IMR-90 (cell line): ENCODE measurements at regions not wholly inside any gene's neighbourhood (a gene's known extent, or its start where the extent isn't known, plus 50 kb on each side); places are given as distances from the start of the nearest gene placed in this dataset.

Source experiments
- ATAC-seq: fragments of 200-7000 bp; cut with Tn5 transposase; 2 replicates; pipeline ENCODE4 v1.9.1; 2020; ENCODE audit warnings: low read depth, mild to moderate bottlenecking, moderate library complexity
- BruUV-seq: library from RNA; stranded (reverse); fragments of 400-500 nt; replicated peaks from 2 replicates; lab custom pipeline; 2021; lab: Mats Ljungman, UMichigan
- CTCF ChIA-PET: fragments of 300-600 bp; formaldehyde crosslinking; extraction: SDS; loops from one replicate; lab custom pipeline; 2021; ENCODE audit warnings: antibody characterized with exemption; lab: Yijun Ruan, JAX
- POLR2A ChIA-PET: fragments of 300-600 bp; sonication (Branson Sonifier 250); formaldehyde crosslinking; loops from one replicate; lab custom pipeline; 2022; ENCODE audit warnings: antibody characterized with exemption; ENCODE audit not compliant: unreplicated experiment; lab: Charles Lee
- DNase-seq: peaks from one replicate; pipeline ENCODE4 v3.0.0; 2013
- H2AFZ ChIP-seq: replicated peaks from 2 replicates; pipeline ENCODE3; 2013; ENCODE audit warnings: low read length, mild to moderate bottlenecking; ENCODE audit not compliant: poor library complexity
- H2AK5ac ChIP-seq: 2 replicates; pipeline ENCODE4 v1.6.1; 2013; ENCODE audit warnings: low read depth, low read length, inconsistent platforms
- H2AK9ac ChIP-seq: replicated peaks from 2 replicates; pipeline ENCODE3; 2013; ENCODE audit warnings: mild to moderate bottlenecking, low read depth, low read length, moderate library complexity; ENCODE audit not compliant: poor library complexity
- H2BK120ac ChIP-seq: 2 replicates; pipeline ENCODE4 v1.6.1; 2013; ENCODE audit warnings: low read depth, low read length, inconsistent platforms
- H2BK15ac ChIP-seq: 3 replicates; pipeline ENCODE4 v1.6.1; 2013; ENCODE audit warnings: low read depth, low read length, inconsistent platforms
- H2BK20ac ChIP-seq: 2 replicates; pipeline ENCODE4 v1.6.1; 2013; ENCODE audit warnings: low read depth, mild to moderate bottlenecking, inconsistent platforms, low read length, moderate library complexity
- H2BK5ac ChIP-seq: 2 replicates; pipeline ENCODE4 v1.6.1; 2013; ENCODE audit warnings: mild to moderate bottlenecking, low read depth, low read length, inconsistent platforms; ENCODE audit not compliant: poor library complexity, severe bottlenecking
- H3K14ac ChIP-seq: replicated peaks from 2 replicates; pipeline ENCODE4 v1.6.1; 2013; ENCODE audit warnings: low read depth, low read length, inconsistent platforms
- H3K18ac ChIP-seq: 2 replicates; pipeline ENCODE4 v1.6.1; 2013; ENCODE audit warnings: low read depth, low read length, control low read depth
- H3K23ac ChIP-seq: 2 replicates; pipeline ENCODE4 v1.6.1; 2013; ENCODE audit warnings: low read depth, low read length, inconsistent platforms
- H3K27ac ChIP-seq: 2 replicates; pipeline ENCODE4 v1.5.1; 2013; ENCODE audit warnings: mild to moderate bottlenecking, control low read depth, low read length; ENCODE audit not compliant: insufficient read depth
- H3K27me3 ChIP-seq: 2 replicates; pipeline ENCODE4 v1.6.1; 2013; ENCODE audit warnings: low read length; ENCODE audit not compliant: control insufficient read depth, insufficient read depth
- H3K36me3 ChIP-seq: 2 replicates; pipeline ENCODE4 v1.6.1; 2013; ENCODE audit warnings: low read length, mixed read lengths; ENCODE audit not compliant: control insufficient read depth, insufficient read depth
- H3K4ac ChIP-seq: 2 replicates; pipeline ENCODE4 v1.6.1; 2013; ENCODE audit warnings: low read depth, low read length, inconsistent platforms
- H3K4me1 ChIP-seq: 2 replicates; pipeline ENCODE4 v1.6.1; 2013; ENCODE audit warnings: low read length, mixed read lengths; ENCODE audit not compliant: control insufficient read depth, insufficient read depth
- H3K4me2 ChIP-seq: 2 replicates; pipeline ENCODE4 v1.6.1; 2013; ENCODE audit warnings: low read depth, mild to moderate bottlenecking, control low read depth, low read length, moderate library complexity
- H3K4me3 ChIP-seq: 2 replicates; pipeline ENCODE4 v1.5.1; 2013; ENCODE audit warnings: low read depth, mild to moderate bottlenecking, control low read depth, low read length, moderate library complexity; ENCODE audit not compliant: insufficient read depth
- H3K56ac ChIP-seq: 2 replicates; pipeline ENCODE4 v1.6.1; 2013; ENCODE audit warnings: low read length, inconsistent platforms; ENCODE audit not compliant: insufficient read depth; ENCODE audit errors: extremely low read depth
- H3K79me1 ChIP-seq, 2 experiments: 2 replicates each; pipeline ENCODE4 v1.6.1; 2013; ENCODE audit warnings: low read length in 2 of 2, inconsistent platforms in 1 of 2, low read depth in 1 of 2
- H3K9ac ChIP-seq: 2 replicates; pipeline ENCODE4 v1.6.1; 2013; ENCODE audit warnings: low read depth, low read length, control low read depth
- H3K9me1 ChIP-seq: 2 replicates; pipeline ENCODE4 v1.6.1; 2013; ENCODE audit warnings: low read length, inconsistent platforms; ENCODE audit not compliant: insufficient read depth
- H3K9me3 ChIP-seq: 2 replicates; pipeline ENCODE4 v1.6.1; 2013; ENCODE audit warnings: low read length; ENCODE audit not compliant: control insufficient read depth, insufficient read depth
- H4K20me1 ChIP-seq: 2 replicates; pipeline ENCODE4 v1.6.1; 2013; ENCODE audit warnings: low read length, inconsistent platforms; ENCODE audit not compliant: insufficient read depth
- H4K5ac ChIP-seq: 2 replicates; pipeline ENCODE4 v1.6.1; 2013; ENCODE audit warnings: mild to moderate bottlenecking, low read depth, low read length, control low read depth
- H4K8ac ChIP-seq, 2 experiments: 2 replicates each; pipeline ENCODE4 v1.6.1; 2013; ENCODE audit warnings: low read depth in 2 of 2, low read length in 2 of 2, control low read depth in 1 of 2, inconsistent platforms in 1 of 2
- H4K91ac ChIP-seq: 2 replicates; pipeline ENCODE4 v1.6.1; 2013; ENCODE audit warnings: low read depth, low read length, inconsistent platforms; ENCODE audit not compliant: insufficient read depth
- BHLHE40 ChIP-seq: fragments of 150-350 bp; IDR thresholded peaks from 2 replicates; pipeline ENCODE4 v1.6.1; 2016; ENCODE audit warnings: mild to moderate bottlenecking, low read depth, low read length
- CEBPB ChIP-seq: IDR thresholded peaks from 2 replicates; pipeline ENCODE4 v1.6.1; 2012; ENCODE audit warnings: low read depth, low read length, improper control_type of control experiment
- CHD1 ChIP-seq: IDR thresholded peaks from 2 replicates; pipeline ENCODE4 v1.6.1; 2012; ENCODE audit warnings: low read depth, low read length, improper control_type of control experiment
- FOS ChIP-seq: fragments of 150-350 bp; IDR thresholded peaks from 2 replicates; pipeline ENCODE4 v1.6.1; 2016; ENCODE audit warnings: low read depth, low read length
- MAFK ChIP-seq: IDR thresholded peaks from 2 replicates; pipeline ENCODE4 v1.6.1; 2012; ENCODE audit warnings: low read depth, low read length, improper control_type of control experiment
- MAZ ChIP-seq: IDR thresholded peaks from 2 replicates; pipeline ENCODE4 v1.6.1; 2012; ENCODE audit warnings: low read depth, mild to moderate bottlenecking, low read length, improper control_type of control experiment, moderate library complexity, borderline replicate concordance
- MXI1 ChIP-seq: IDR thresholded peaks from 2 replicates; pipeline ENCODE4 v1.6.1; 2012; ENCODE audit warnings: low read depth, mild to moderate bottlenecking, low read length, moderate library complexity, borderline replicate concordance
- NFE2L2 ChIP-seq: fragments of 150-350 bp; IDR thresholded peaks from 2 replicates; pipeline ENCODE4 v1.6.1; 2016; ENCODE audit warnings: low read depth, mild to moderate bottlenecking, low read length
- POLR2A ChIP-seq: IDR thresholded peaks from 2 replicates; pipeline ENCODE4 v1.6.1; 2012; ENCODE audit warnings: mild to moderate bottlenecking, low read depth, low read length
- RAD21 ChIP-seq: IDR thresholded peaks from 2 replicates; pipeline ENCODE4 v1.6.1; 2012; ENCODE audit warnings: low read length, improper control_type of control experiment
- RCOR1 ChIP-seq: IDR thresholded peaks from 2 replicates; pipeline ENCODE4 v1.6.1; 2012; ENCODE audit warnings: mild to moderate bottlenecking, low read length, improper control_type of control experiment; ENCODE audit not compliant: insufficient replicate concordance
- RFX5 ChIP-seq: IDR thresholded peaks from 2 replicates; pipeline ENCODE4 v1.8.0; 2012; ENCODE audit warnings: low read depth, mild to moderate bottlenecking, low read length, moderate library complexity
- SMC3 ChIP-seq: fragments of 150-350 bp; IDR thresholded peaks from 2 replicates; pipeline ENCODE4 v1.6.1; 2016; ENCODE audit warnings: low read depth, mild to moderate bottlenecking, antibody characterized with exemption, low read length, moderate library complexity
- WGBS, 2 experiments: methylation state at CpG; one replicate each; pipeline versions ENCODE4 v1.1.5 to v1.1.7; 2013; ENCODE audit warnings: missing lambda C conversion rate in 2 of 2; ENCODE audit not compliant: insufficient read length in 1 of 2; ENCODE audit errors: extremely low coverage in 2 of 2; 5-methylcytosine and 5-hydroxymethylcytosine counted together
- dilution Hi-C: fragments of 300-500 bp; cut with HindIII; formaldehyde crosslinking; loops from one replicate; pipeline ENCODE4 v1.14.3; 2018; ENCODE audit warnings: low sequenced_read_pairs; ENCODE audit not compliant: unreplicated experiment
- in situ Hi-C: fragments of 300-500 bp; cut with MboI; formaldehyde crosslinking; loops from 3 replicates; pipeline ENCODE4 v1.14.3; 2019; ENCODE audit warnings: low sequenced_read_pairs, inconsistent platforms, mixed read lengths
- intact Hi-C: fragments of 100-400 bp; cut with micrococcal nuclease; formaldehyde crosslinking; loops from 2 replicates; pipeline ENCODE4 v1.10.0; 2022
- TF ChIP-seq, protein P1 (sequence below): conservative IDR thresholded peaks from 2 replicates; pipeline ENCODE4 v1.5.1; 2012; ENCODE audit warnings: mild to moderate bottlenecking, low read depth, low read length, improper control_type of control experiment
- TF ChIP-seq, protein P2 (sequence below): fragments of 150-350 bp; IDR thresholded peaks from 2 replicates; pipeline ENCODE4 v1.6.1; 2017; ENCODE audit warnings: mild to moderate bottlenecking, antibody characterized with exemption, low read length, low read depth
- TF ChIP-seq, protein P3 (sequence below): fragments of 150-350 bp; IDR thresholded peaks from 2 replicates; pipeline ENCODE4 v1.6.1; 2016; ENCODE audit warnings: low read depth, mild to moderate bottlenecking, low read length, moderate library complexity, borderline replicate concordance

DNA sequence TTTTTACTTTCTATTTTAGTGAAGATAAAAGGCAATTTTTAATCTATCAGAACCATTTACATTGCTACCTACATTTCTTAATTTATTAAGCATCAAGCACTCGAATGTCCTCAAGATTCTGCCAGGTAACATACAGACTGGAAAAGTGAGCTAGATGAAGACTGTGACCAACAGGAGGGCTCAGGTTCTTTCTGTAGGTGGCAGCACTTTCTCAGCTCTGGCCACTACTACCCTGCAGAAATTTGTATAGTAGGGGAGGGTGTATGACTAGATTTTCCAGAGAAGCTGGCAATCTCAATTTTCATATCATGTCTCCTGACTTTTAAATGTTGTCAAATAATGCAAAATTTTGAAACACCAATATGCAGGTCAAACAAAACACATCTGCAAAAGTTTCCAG is 165.0 kb upstream of the SUCLG2 start:
- Histone ChIP-seq H4K91ac (no peak overlapping the region), H3K36me3 (no peaks in the 10 kb centered on the region), H3K27ac (no peak overlapping the region), H3K14ac (no peak overlapping the region), H3K18ac (no peak overlapping the region), H3K9ac (no peak overlapping the region), H2BK5ac (no peak overlapping the region), H3K9me3 (no peaks in the 10 kb centered on the region), H2BK20ac (no peak overlapping the region), H2BK120ac (no peak overlapping the region), H3K56ac (no peak overlapping the region), H2BK15ac (no peak overlapping the region), H2AK9ac (no peak overlapping the region), H3K9me1 (no peaks in the 10 kb centered on the region), H3K79me1 (no peaks in the 10 kb centered on the region), H3K4ac (no peak overlapping the region), H4K5ac (no peak overlapping the region), H3K4me1 (no peaks in the 10 kb centered on the region), H3K4me3 (no peak overlapping the region), H2AK5ac (no peak overlapping the region), H3K27me3 (no peaks in the 10 kb centered on the region), H3K23ac (no peak overlapping the region), H3K4me2 (no peak overlapping the region), H4K20me1 (no peaks in the 10 kb centered on the region), H2AFZ (no peak overlapping the region), H4K8ac (no peak overlapping the region)
- no peak for DNase-seq
- TF ChIP-seq RAD21 (no peak), MAZ (no peak), RFX5 (no peak), CEBPB (no peak), CHD1 (no peak), NFE2L2 (no peak), MXI1 (no peak), BHLHE40 (no peak), POLR2A (no peak), SMC3 (no peak), RCOR1 (no peak), FOS (no peak), MAFK (no peak)
- TF ChIP-seq, protein P1, sequence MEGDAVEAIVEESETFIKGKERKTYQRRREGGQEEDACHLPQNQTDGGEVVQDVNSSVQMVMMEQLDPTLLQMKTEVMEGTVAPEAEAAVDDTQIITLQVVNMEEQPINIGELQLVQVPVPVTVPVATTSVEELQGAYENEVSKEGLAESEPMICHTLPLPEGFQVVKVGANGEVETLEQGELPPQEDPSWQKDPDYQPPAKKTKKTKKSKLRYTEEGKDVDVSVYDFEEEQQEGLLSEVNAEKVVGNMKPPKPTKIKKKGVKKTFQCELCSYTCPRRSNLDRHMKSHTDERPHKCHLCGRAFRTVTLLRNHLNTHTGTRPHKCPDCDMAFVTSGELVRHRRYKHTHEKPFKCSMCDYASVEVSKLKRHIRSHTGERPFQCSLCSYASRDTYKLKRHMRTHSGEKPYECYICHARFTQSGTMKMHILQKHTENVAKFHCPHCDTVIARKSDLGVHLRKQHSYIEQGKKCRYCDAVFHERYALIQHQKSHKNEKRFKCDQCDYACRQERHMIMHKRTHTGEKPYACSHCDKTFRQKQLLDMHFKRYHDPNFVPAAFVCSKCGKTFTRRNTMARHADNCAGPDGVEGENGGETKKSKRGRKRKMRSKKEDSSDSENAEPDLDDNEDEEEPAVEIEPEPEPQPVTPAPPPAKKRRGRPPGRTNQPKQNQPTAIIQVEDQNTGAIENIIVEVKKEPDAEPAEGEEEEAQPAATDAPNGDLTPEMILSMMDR = no peak
- TF ChIP-seq, protein P2, sequence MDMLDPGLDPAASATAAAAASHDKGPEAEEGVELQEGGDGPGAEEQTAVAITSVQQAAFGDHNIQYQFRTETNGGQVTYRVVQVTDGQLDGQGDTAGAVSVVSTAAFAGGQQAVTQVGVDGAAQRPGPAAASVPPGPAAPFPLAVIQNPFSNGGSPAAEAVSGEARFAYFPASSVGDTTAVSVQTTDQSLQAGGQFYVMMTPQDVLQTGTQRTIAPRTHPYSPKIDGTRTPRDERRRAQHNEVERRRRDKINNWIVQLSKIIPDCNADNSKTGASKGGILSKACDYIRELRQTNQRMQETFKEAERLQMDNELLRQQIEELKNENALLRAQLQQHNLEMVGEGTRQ = no peak
- TF ChIP-seq, protein P3, sequence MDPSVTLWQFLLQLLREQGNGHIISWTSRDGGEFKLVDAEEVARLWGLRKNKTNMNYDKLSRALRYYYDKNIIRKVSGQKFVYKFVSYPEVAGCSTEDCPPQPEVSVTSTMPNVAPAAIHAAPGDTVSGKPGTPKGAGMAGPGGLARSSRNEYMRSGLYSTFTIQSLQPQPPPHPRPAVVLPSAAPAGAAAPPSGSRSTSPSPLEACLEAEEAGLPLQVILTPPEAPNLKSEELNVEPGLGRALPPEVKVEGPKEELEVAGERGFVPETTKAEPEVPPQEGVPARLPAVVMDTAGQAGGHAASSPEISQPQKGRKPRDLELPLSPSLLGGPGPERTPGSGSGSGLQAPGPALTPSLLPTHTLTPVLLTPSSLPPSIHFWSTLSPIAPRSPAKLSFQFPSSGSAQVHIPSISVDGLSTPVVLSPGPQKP = no peak
- dilution Hi-C loops (no loop called here), intact Hi-C loops (no loop called here), in situ Hi-C loops (no loop called here)
- ChIA-PET CTCF (no interaction called here), POLR2A (no interaction called here)
- no peak for ATAC-seq
- no TSS peak for BruUV-seq
- WGBS, 2 experiments = no CpG with 5 or more reads among the region's 1 CpG
